NT2/D1 (cell line): ENCODE measurements at regions not wholly inside any gene's neighbourhood (a gene's known extent, or its start where the extent isn't known, plus 50 kb on each side); places are given as distances from the start of the nearest gene placed in this dataset.
"Not testable (repeated sequence)": the region's sequence is repeated elsewhere in the genome, so short reads cannot be mapped to it uniquely, and the experiment has no call there.

Experiments used
- DNase-seq: peaks from one replicate; pipeline ENCODE4 v3.0.0-alpha.2; 2011; ENCODE audit warnings: low read depth, low spot score
- H3K27me3 ChIP-seq: 2 replicates; pipeline ENCODE4 v1.6.0; 2011; ENCODE audit warnings: mild to moderate bottlenecking; ENCODE audit not compliant: insufficient read length, insufficient read depth
- H3K36me3 ChIP-seq: 2 replicates; pipeline ENCODE4 v1.6.1; 2011; ENCODE audit warnings: mild to moderate bottlenecking, low read length, mixed read lengths; ENCODE audit not compliant: insufficient read depth, insufficient read length
- H3K4me1 ChIP-seq: 2 replicates; pipeline ENCODE4 v1.5.1; 2011; ENCODE audit not compliant: insufficient read depth, insufficient read length
- H3K4me3 ChIP-seq: 2 replicates; pipeline ENCODE4 v1.5.1; 2011; ENCODE audit warnings: low read depth; ENCODE audit not compliant: insufficient read length
- H3K9ac ChIP-seq: 2 replicates; pipeline ENCODE4 v1.6.0; 2011; ENCODE audit warnings: low read depth; ENCODE audit not compliant: insufficient read length
- H3K9me3 ChIP-seq: 2 replicates; pipeline ENCODE4 v1.5.1; 2011; ENCODE audit warnings: mild to moderate bottlenecking, low read length; ENCODE audit not compliant: insufficient read depth
- SUZ12 ChIP-seq: IDR thresholded peaks from 2 replicates; pipeline ENCODE4 v1.6.1; 2011; ENCODE audit not compliant: insufficient read length, insufficient read depth; ENCODE audit errors: extremely low read depth
- YY1 ChIP-seq: IDR thresholded peaks from 2 replicates; pipeline ENCODE4 v1.6.1; 2011; ENCODE audit not compliant: insufficient read length, insufficient read depth
- ZNF274 ChIP-seq: IDR thresholded peaks from 2 replicates; pipeline ENCODE4 v1.6.1; 2011; ENCODE audit warnings: mild to moderate bottlenecking, low read depth, low read length

- peaks cover 4% of the 10 kb centered on the region; the same call in 1 of the 2 replicates for H3K9me3 ChIP-seq
- H3K4me3 ChIP-seq = no peak overlapping the region
- TF ChIP-seq SUZ12 = no peak
- no peak for TF ChIP-seq ZNF274
- no peak for TF ChIP-seq YY1
- no peaks in the 10 kb centered on the region for H3K27me3 ChIP-seq
- no peaks in the 10 kb centered on the region for H3K4me1 ChIP-seq
- no peak overlapping the region for H3K9ac ChIP-seq
- DNase-seq = no peak
- no peaks in the 10 kb centered on the region for H3K36me3 ChIP-seq
These were observed 166.5 kb upstream of the ANKFN1 start for GRCh38 chr17:55986817-55987216.

GRCh38 chr17:55988861-55989260, 164.4 kb upstream of the ANKFN1 start:
- no peak overlapping the region for H3K4me3 ChIP-seq
- TF ChIP-seq YY1 (no peak), ZNF274 (no peak), SUZ12 (no peak)
- peaks cover 20% of the 10 kb centered on the region; the same call in 1 of the 2 replicates for H3K9me3 ChIP-seq
- H3K27me3 ChIP-seq = no peaks in the 10 kb centered on the region
- H3K9ac ChIP-seq = no peak overlapping the region
- H3K4me1 ChIP-seq = no peaks in the 10 kb centered on the region
- no peak for DNase-seq
- no peaks in the 10 kb centered on the region for H3K36me3 ChIP-seq

GRCh38 chr17:55990332-55991006, 162.8 kb upstream of the ANKFN1 start:
- H3K36me3 ChIP-seq = no peaks in the 10 kb centered on the region
- no peak for DNase-seq
- H3K27me3 ChIP-seq = no peaks in the 10 kb centered on the region
- H3K4me3 ChIP-seq = no peak overlapping the region
- H3K9ac ChIP-seq = no peak overlapping the region
- no peaks in the 10 kb centered on the region for H3K4me1 ChIP-seq
- peaks cover 29% of the 10 kb centered on the region; the same call in 1 of the 2 replicates for H3K9me3 ChIP-seq
- TF ChIP-seq ZNF274 = no peak
- no peak for TF ChIP-seq YY1
- no peak for TF ChIP-seq SUZ12

GRCh38 chr17:55996826-55997225, 156.4 kb upstream of the ANKFN1 start:
- no peaks in the 10 kb centered on the region for H3K36me3 ChIP-seq
- H3K9ac ChIP-seq = no peak overlapping the region
- no peak overlapping the region for H3K4me3 ChIP-seq
- TF ChIP-seq ZNF274 (no peak), SUZ12 (no peak), YY1 (no peak)
- no peaks in the 10 kb centered on the region for H3K4me1 ChIP-seq
- H3K9me3 ChIP-seq = peaks cover 26% of the 10 kb centered on the region; the same call in 1 of the 2 replicates
- H3K27me3 ChIP-seq = no peaks in the 10 kb centered on the region
- DNase-seq = no peak

GRCh38 chr17:56000411-56000810, 152.9 kb upstream of the ANKFN1 start:
- Histone ChIP-seq H3K9me3 (peaks cover 9% of the 10 kb centered on the region; the same call in 1 of the 2 replicates), H3K27me3 (no peaks in the 10 kb centered on the region), H3K9ac (no peak overlapping the region), H3K4me3 (no peak overlapping the region), H3K4me1 (no peaks in the 10 kb centered on the region), H3K36me3 (no peaks in the 10 kb centered on the region)
- TF ChIP-seq ZNF274 (no peak), YY1 (no peak), SUZ12 (no peak)
- DNase-seq = no peak

- H3K27me3 ChIP-seq, H3K9me3 ChIP-seq, H3K4me1 ChIP-seq, DNase-seq, H3K9ac ChIP-seq, H3K4me3 ChIP-seq, H3K36me3 ChIP-seq: not testable (repeated sequence)
These were observed 150.6 kb upstream of the ANKFN1 start for GRCh38 chr17:56002656-56003055.

GRCh38 chr17:56009795-56010651, 143.3 kb upstream of the ANKFN1 start:
- Histone ChIP-seq H3K4me3 (no peak overlapping the region), H3K27me3 (no peaks in the 10 kb centered on the region), H3K36me3 (no peaks in the 10 kb centered on the region), H3K4me1 (no peaks in the 10 kb centered on the region), H3K9ac (no peak overlapping the region), H3K9me3 (peaks cover 7% of the 10 kb centered on the region; the same call in 1 of the 2 replicates)
- TF ChIP-seq SUZ12 (no peak), ZNF274 (no peak), YY1 (no peak)
- peak; percentile 2 for DNase-seq
